Activated T-cell treated with anti-CD3 and anti-CD28 coated beads for 1 hour (primary cell): ENCODE measurements at regions not wholly inside any gene's neighbourhood (a gene's known extent, or its start where the extent isn't known, plus 50 kb on each side); places are given as distances from the start of the nearest gene placed in this dataset.

Source experiments
- DNase-seq: peaks from one replicate; pipeline ENCODE4 v3.0.0-alpha.2; 2020; ENCODE audit warnings: low read depth

- DNase-seq = no peak
Observed at GRCh38 chr6:105648276-105648675, 245.4 kb upstream of the PREP start.

- no peak for DNase-seq
Observed at GRCh38 chr6:105646391-105646867, 243.5 kb upstream of the PREP start.

- no peak for DNase-seq
Observed at GRCh38 chr6:105645958-105646357, 243.1 kb upstream of the PREP start.

- DNase-seq = no peak
Observed at GRCh38 chr6:105645156-105645555, 242.3 kb upstream of the PREP start.

- DNase-seq = no peak
Observed at GRCh38 chr6:105644691-105645090, 241.8 kb upstream of the PREP start.

GRCh38 chr6:105644073-105644489 is 241.2 kb upstream of the PREP start:
- no peak for DNase-seq

- no peak for DNase-seq
Observed at GRCh38 chr6:105642708-105643107, 239.8 kb upstream of the PREP start.

- no peak for DNase-seq
Observed at GRCh38 chr6:105641504-105641903, 238.6 kb upstream of the PREP start.

- no peak for DNase-seq
Observed at GRCh38 chr6:105639124-105639523, 236.2 kb upstream of the PREP start.

- no peak for DNase-seq
Observed at GRCh38 chr6:105633814-105634213, 230.9 kb upstream of the PREP start.

- DNase-seq = no peak
Observed at GRCh38 chr6:105628156-105628860, 225.4 kb upstream of the PREP start.

GRCh38 chr6:105626295-105627158 is 223.6 kb upstream of the PREP start:
- no peak for DNase-seq

- no peak for DNase-seq
Observed at GRCh38 chr6:105624021-105624420, 221.1 kb upstream of the PREP start.

- DNase-seq = no peak
Observed at GRCh38 chr6:105622226-105622625, 219.3 kb upstream of the PREP start.

GRCh38 chr6:105621564-105622175 is 218.8 kb upstream of the PREP start:
- DNase-seq = no peak

GRCh38 chr6:105620878-105621277 is 218.0 kb upstream of the PREP start:
- DNase-seq = no peak

GRCh38 chr6:105619971-105620741 is 217.3 kb upstream of the PREP start:
- no peak for DNase-seq

GRCh38 chr6:105618247-105618646 is 215.4 kb upstream of the PREP start:
- DNase-seq = no peak

- DNase-seq = no peak
Observed at GRCh38 chr6:105616521-105616920, 213.6 kb upstream of the PREP start.

- no peak for DNase-seq
Observed at GRCh38 chr6:105611606-105612005, 208.7 kb upstream of the PREP start.

- no peak for DNase-seq
Observed at GRCh38 chr6:105609375-105609991, 206.6 kb upstream of the PREP start.
